ENCODE measurements at regions not wholly inside any gene's neighbourhood (a gene's known extent, or its start where the extent isn't known, plus 50 kb on each side); places are given as distances from the start of the nearest gene placed in this dataset.

DNA sequence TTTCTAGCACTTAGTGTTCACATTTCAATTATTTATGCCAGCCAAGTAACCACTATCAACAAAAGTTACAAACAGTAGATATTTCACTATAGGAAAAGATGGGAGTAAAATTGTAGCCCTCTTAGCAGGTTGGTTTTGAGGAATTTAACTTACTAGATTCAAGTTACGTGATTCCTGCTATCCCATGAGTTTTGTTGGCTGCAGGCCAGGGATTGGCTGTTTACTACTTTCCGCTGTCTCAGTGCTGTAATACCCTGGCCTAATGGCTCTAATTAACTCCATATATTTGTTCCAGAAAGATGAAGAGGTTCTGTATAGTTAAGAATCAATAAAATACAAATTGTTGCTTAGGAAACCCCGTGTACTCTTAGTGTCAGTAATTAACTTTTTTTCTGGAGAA is 55.5 kb upstream of the MAGED1 start:
- Histone ChIP-seq H3K36me3 (ENCODE audit: control insufficient read depth in 2 of 2, insufficient read depth in 2 of 2, low read length in 1 of 2) (no peaks in the 10 kb centered on the region), H3K9me3 (ENCODE audit: control insufficient read depth in 2 of 2, insufficient read depth in 1 of 2, low read depth in 1 of 2, low read length in 1 of 2) (no peaks in the 10 kb centered on the region), H3K27ac (ENCODE audit: low read depth in 2 of 2, low read length in 1 of 2) (no peak overlapping the region), H3K27me3 (ENCODE audit: control insufficient read depth in 1 of 2, insufficient read depth in 2 of 2, low read length in 2 of 2) (no peaks in the 10 kb centered on the region), H3K4me3 (ENCODE audit: low read depth in 1 of 2, low read length in 2 of 2) (no peak overlapping the region), H3K4me1 (ENCODE audit: control insufficient read depth in 2 of 2, insufficient read depth in 2 of 2, low read length in 1 of 2) (no peaks in the 10 kb centered on the region)
- WGBS, 2 donors: 44 to 58% methylated on average over 3 of the region's 3 CpGs

All from esophagus (tissue), 2 donors.